ENCODE measurements at regions not wholly inside any gene's neighbourhood (a gene's known extent, or its start where the extent isn't known, plus 50 kb on each side); places are given as distances from the start of the nearest gene placed in this dataset.

DNA sequence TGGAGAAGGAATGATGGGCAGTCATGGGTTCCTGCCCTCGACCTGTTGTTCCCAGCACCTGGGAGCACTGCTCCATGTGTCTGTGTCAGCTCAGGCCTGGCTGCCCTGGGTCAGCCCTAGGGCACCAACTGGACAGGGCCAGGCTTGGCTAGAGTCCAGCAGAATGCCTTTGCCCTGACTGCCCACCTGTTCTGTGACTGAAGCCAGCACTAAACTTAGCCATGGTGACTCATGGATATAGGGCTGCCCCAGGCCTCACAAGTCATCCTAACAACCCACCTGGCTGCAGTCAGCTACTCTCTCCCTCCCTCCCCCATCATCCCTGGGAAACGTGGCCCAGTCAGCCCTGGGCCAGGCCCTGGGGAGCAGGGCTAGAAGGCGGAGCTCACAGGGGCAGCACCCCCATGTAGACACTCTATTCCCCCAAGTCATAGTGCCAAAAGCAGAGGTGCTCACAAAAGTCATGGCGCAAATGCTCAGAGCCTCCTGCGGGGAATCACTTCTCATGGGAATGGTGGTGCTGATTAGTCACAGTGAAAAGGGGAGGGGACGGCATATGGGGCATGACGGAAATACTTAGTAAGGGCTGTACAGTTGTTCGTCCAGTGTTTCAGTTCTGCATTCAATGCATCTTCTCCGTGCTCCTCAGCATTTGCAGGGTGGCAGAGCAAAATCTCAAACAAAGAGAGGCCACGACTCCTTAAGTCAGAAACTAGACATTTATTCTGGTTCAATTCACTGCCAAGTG is 52.0 kb upstream of the NTF3 start:
- TF ChIP-seq, protein P1, sequence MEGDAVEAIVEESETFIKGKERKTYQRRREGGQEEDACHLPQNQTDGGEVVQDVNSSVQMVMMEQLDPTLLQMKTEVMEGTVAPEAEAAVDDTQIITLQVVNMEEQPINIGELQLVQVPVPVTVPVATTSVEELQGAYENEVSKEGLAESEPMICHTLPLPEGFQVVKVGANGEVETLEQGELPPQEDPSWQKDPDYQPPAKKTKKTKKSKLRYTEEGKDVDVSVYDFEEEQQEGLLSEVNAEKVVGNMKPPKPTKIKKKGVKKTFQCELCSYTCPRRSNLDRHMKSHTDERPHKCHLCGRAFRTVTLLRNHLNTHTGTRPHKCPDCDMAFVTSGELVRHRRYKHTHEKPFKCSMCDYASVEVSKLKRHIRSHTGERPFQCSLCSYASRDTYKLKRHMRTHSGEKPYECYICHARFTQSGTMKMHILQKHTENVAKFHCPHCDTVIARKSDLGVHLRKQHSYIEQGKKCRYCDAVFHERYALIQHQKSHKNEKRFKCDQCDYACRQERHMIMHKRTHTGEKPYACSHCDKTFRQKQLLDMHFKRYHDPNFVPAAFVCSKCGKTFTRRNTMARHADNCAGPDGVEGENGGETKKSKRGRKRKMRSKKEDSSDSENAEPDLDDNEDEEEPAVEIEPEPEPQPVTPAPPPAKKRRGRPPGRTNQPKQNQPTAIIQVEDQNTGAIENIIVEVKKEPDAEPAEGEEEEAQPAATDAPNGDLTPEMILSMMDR (IDR thresholded peaks at IDR 0.05), result no peak
- TF ChIP-seq POLR2A (IDR thresholded peaks at IDR 0.05), result no peak

Data from testis (tissue), 2 donors.